ENCODE measurements at regions not wholly inside any gene's neighbourhood (a gene's known extent, or its start where the extent isn't known, plus 50 kb on each side); places are given as distances from the start of the nearest gene placed in this dataset.

- DNase-seq (ENCODE audit: low spot score): no peak
- no peaks in the 10 kb centered on the region for H3K36me3 Mint-ChIP-seq (ENCODE audit: low read depth, unreplicated experiment)
- H3K27ac Mint-ChIP-seq (ENCODE audit: unreplicated experiment): no peak overlapping the region
- peaks cover 9% of the 10 kb centered on the region for H3K4me1 Mint-ChIP-seq (ENCODE audit: unreplicated experiment)
- no peaks in the 10 kb centered on the region for H3K9me3 Mint-ChIP-seq (ENCODE audit: unreplicated experiment)
- no peak overlapping the region for H3K4me3 Mint-ChIP-seq (ENCODE audit: unreplicated experiment)
- H3K27me3 Mint-ChIP-seq (ENCODE audit: unreplicated experiment): peaks cover 2% of the 10 kb centered on the region
- TF ChIP-seq, protein P1, sequence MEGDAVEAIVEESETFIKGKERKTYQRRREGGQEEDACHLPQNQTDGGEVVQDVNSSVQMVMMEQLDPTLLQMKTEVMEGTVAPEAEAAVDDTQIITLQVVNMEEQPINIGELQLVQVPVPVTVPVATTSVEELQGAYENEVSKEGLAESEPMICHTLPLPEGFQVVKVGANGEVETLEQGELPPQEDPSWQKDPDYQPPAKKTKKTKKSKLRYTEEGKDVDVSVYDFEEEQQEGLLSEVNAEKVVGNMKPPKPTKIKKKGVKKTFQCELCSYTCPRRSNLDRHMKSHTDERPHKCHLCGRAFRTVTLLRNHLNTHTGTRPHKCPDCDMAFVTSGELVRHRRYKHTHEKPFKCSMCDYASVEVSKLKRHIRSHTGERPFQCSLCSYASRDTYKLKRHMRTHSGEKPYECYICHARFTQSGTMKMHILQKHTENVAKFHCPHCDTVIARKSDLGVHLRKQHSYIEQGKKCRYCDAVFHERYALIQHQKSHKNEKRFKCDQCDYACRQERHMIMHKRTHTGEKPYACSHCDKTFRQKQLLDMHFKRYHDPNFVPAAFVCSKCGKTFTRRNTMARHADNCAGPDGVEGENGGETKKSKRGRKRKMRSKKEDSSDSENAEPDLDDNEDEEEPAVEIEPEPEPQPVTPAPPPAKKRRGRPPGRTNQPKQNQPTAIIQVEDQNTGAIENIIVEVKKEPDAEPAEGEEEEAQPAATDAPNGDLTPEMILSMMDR (IDR thresholded peaks at IDR 0.05; ENCODE audit: unreplicated experiment): no peak
Measured at GRCh38 chr2:2512931-2513330, 181.9 kb upstream of the MYT1L start.

GRCh38 chr2:2507417-2507997, 176.4 kb upstream of the MYT1L start:
- Mint-ChIP-seq H3K36me3 (ENCODE audit: low read depth, unreplicated experiment) (peaks cover 3% of the 10 kb centered on the region), H3K27me3 (ENCODE audit: unreplicated experiment) (peaks cover 7% of the 10 kb centered on the region), H3K4me3 (ENCODE audit: unreplicated experiment) (no peak overlapping the region), H3K4me1 (ENCODE audit: unreplicated experiment) (no peaks in the 10 kb centered on the region), H3K27ac (ENCODE audit: unreplicated experiment) (no peak overlapping the region), H3K9me3 (ENCODE audit: unreplicated experiment) (peaks cover 4% of the 10 kb centered on the region)
- TF ChIP-seq, protein P1 (IDR thresholded peaks at IDR 0.05; ENCODE audit: unreplicated experiment): no peak
- DNase-seq (ENCODE audit: low spot score): no peak

DNA sequence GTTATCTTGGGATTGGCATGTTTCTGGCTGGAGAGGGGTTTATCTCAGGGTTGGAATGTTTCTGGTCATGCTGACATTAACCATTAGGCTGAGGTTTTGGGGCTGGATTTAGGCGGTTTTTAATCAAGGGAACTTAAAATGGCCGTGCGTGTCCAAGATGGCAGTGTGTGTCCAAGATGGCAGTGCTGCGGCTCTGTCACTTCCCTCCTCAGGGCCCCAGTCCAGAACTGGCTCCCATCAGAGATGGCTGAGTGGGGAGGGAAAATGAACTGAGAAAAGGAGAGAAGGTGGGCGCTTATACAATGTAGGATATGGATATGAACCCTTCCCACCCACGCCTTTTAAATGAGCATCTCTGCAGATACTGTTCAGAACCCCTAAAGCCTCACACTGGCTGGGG, 175.5 kb upstream of the MYT1L start:
- H3K27me3 Mint-ChIP-seq (ENCODE audit: unreplicated experiment): peaks cover 5% of the 10 kb centered on the region
- TF ChIP-seq, protein P1 (IDR thresholded peaks at IDR 0.05; ENCODE audit: unreplicated experiment): no peak
- H3K27ac Mint-ChIP-seq (ENCODE audit: unreplicated experiment): no peak overlapping the region
- H3K36me3 Mint-ChIP-seq (ENCODE audit: low read depth, unreplicated experiment): peaks cover 3% of the 10 kb centered on the region
- H3K4me3 Mint-ChIP-seq (ENCODE audit: unreplicated experiment): no peak overlapping the region
- DNase-seq (ENCODE audit: low spot score): no peak
- H3K9me3 Mint-ChIP-seq (ENCODE audit: unreplicated experiment): peaks cover 4% of the 10 kb centered on the region
- no peaks in the 10 kb centered on the region for H3K4me1 Mint-ChIP-seq (ENCODE audit: unreplicated experiment)

DNA sequence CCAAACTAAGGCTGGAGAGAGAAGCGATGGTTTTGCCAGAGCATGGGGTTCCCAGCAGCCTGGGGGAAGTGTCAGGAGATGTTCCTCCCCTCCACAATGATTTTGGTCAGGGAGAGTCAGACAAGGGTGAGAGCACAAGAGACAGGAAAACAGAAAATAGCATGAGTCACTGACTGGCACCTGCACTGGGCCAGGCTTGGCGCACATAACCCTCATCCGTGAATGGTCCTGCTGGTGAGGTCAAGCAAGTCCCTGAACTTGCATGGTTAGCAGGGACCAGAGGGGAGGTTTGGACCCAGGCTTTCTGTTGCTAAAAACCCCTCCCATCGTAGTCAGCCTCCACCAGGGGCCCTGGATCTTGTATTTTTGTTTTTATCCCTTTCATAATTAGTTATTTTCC, 174.5 kb upstream of the MYT1L start:
- TF ChIP-seq, protein P1 (IDR thresholded peaks at IDR 0.05; ENCODE audit: unreplicated experiment): no peak
- no peaks in the 10 kb centered on the region for H3K4me1 Mint-ChIP-seq (ENCODE audit: unreplicated experiment)

DNA sequence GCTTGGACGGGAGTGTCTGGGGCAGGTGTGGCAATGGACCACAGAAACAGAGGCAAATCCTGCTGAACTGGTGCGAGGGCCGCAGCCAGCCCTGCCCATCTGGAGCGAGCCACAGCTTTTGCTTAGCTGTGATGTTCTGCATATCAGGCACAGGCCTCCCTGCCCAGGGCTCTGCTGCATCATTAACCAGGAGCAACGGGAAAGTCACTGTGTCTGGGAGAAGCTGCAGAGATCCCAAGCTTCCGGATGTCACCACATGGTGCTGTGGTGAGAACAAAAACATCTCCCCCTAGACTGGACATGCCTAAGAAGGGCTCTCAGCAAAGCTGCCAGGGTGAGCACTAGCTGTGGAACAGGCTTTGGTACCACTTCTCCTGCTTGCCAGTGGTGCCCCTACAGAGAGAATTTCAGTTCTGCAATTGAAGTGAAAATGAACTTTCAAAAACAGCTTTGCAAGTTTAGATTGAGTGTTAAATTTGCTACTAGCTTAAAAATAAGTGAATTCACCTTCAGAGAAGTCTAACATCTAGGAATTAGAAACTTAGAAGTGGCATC, 172.9 kb upstream of the MYT1L start:
- TF ChIP-seq, protein P1 (IDR thresholded peaks at IDR 0.05; ENCODE audit: unreplicated experiment): no peak
- peaks cover 3% of the 10 kb centered on the region for H3K36me3 Mint-ChIP-seq (ENCODE audit: low read depth, unreplicated experiment)
- H3K4me3 Mint-ChIP-seq (ENCODE audit: unreplicated experiment): no peak overlapping the region
- DNase-seq (ENCODE audit: low spot score): no peak
- no peak overlapping the region for H3K27ac Mint-ChIP-seq (ENCODE audit: unreplicated experiment)
- peaks cover 4% of the 10 kb centered on the region for H3K9me3 Mint-ChIP-seq (ENCODE audit: unreplicated experiment)
- H3K4me1 Mint-ChIP-seq (ENCODE audit: unreplicated experiment): no peaks in the 10 kb centered on the region
- peaks cover 5% of the 10 kb centered on the region for H3K27me3 Mint-ChIP-seq (ENCODE audit: unreplicated experiment)

More for the DNA sequence above, 174.5 kb upstream of the MYT1L start:
- Mint-ChIP-seq H3K27ac (ENCODE audit: unreplicated experiment) (no peak overlapping the region), H3K36me3 (ENCODE audit: low read depth, unreplicated experiment) (peaks cover 3% of the 10 kb centered on the region), H3K4me3 (ENCODE audit: unreplicated experiment) (no peak overlapping the region), H3K9me3 (ENCODE audit: unreplicated experiment) (peaks cover 4% of the 10 kb centered on the region), H3K27me3 (ENCODE audit: unreplicated experiment) (peaks cover 5% of the 10 kb centered on the region)
- DNase-seq (ENCODE audit: low spot score): no peak

Measured in endothelial cell (in vitro differentiated cells).